GM10248 (cell line): ENCODE measurements at regions not wholly inside any gene's neighbourhood (a gene's known extent, or its start where the extent isn't known, plus 50 kb on each side); places are given as distances from the start of the nearest gene placed in this dataset.
A peak's percentile ranks its signal among the peaks of the same experiment; 100 is the strongest.

ENCODE experiments used
- CTCF ChIA-PET: fragments of 300-600 bp; sonication (Branson Sonifier 250); formaldehyde crosslinking; extraction: SDS; loops from one replicate; lab custom pipeline; 2021; ENCODE audit warnings: antibody characterized with exemption; lab: Yijun Ruan, JAX
- POLR2A ChIA-PET: fragments of 350-650 bp; sonication (Branson Sonifier 250); formaldehyde crosslinking; extraction: SDS; loops from one replicate; lab custom pipeline; 2020; ENCODE audit warnings: antibody characterized with exemption; lab: Yijun Ruan, JAX
- DNase-seq: peaks from one replicate; pipeline ENCODE4 v3.0.0; 2012; ENCODE audit errors: extremely low spot score
- TF ChIP-seq, protein P1 (sequence below): IDR thresholded peaks from 2 replicates; pipeline ENCODE4 v1.5.1; 2012; ENCODE audit warnings: mild to moderate bottlenecking, low read depth; ENCODE audit errors: extremely low read depth, missing control alignments, control extremely low read depth

DNA sequence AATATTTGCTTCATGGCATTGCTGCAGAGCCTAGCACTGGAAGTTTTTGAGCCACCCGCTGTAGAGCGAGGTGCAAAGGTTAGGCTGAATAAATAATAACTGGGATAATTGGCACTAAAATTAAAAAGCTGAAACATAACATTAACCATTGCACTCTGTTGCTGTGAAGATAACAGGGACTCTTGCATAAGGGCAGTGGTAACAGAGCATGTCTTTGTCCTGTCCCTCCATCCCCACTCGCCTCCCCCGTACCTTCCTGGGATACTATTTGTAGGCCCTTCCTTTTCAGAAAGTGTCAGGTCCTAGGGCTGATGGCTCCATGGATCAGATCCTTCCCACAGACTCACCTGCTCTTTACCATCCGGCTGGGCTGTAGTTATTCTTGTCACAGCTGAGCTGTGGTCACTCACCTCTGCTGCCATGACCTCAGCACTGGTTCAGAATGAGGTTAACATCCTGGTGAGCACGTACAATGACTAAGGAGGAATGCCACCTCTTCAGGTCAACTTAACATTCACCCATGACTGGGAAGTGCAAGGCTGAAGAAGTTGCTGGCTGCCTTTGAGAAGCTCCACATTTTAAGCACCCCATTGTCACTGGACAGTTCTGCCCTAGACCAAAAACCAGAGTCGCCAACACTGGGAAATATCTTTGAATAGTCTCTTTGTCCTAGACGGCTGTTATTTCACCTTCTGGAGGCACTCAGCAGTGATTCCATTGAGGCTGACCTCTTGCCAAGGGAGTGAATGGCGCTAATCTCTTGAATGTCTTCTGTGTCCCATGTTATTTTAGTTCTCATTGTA is 103.2 kb upstream of the KIRREL3 start:
- ChIA-PET CTCF (no interaction called here), POLR2A (no interaction called here)
- TF ChIP-seq, protein P1, sequence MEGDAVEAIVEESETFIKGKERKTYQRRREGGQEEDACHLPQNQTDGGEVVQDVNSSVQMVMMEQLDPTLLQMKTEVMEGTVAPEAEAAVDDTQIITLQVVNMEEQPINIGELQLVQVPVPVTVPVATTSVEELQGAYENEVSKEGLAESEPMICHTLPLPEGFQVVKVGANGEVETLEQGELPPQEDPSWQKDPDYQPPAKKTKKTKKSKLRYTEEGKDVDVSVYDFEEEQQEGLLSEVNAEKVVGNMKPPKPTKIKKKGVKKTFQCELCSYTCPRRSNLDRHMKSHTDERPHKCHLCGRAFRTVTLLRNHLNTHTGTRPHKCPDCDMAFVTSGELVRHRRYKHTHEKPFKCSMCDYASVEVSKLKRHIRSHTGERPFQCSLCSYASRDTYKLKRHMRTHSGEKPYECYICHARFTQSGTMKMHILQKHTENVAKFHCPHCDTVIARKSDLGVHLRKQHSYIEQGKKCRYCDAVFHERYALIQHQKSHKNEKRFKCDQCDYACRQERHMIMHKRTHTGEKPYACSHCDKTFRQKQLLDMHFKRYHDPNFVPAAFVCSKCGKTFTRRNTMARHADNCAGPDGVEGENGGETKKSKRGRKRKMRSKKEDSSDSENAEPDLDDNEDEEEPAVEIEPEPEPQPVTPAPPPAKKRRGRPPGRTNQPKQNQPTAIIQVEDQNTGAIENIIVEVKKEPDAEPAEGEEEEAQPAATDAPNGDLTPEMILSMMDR: no peak
- no peak for DNase-seq

DNA sequence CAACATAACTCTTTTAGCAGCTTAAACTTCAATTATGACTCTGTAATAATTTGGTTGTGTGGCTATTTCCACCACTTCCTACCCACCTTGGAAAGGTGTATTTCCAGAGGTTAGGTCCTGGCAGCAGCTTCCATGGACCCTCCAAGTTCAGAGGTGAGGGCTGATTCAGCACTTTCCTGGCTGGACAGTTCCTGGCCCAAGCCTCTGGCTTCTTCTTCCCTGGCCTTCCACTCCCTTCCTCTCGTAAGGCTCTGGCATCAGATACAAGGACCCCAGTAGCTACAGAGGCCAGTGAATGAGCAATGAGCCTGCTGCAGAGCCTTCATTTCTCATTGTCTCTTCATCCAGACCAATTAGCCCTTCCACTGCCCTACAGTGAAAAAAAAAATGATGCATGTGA is 98.1 kb upstream of the KIRREL3 start:
- DNase-seq: no peak
- TF ChIP-seq, protein P1: no peak
- POLR2A ChIA-PET: no interaction called here
- CTCF ChIA-PET: interaction anchor here (1.2 kb wide), 1 partner anchor 9 kb away, joined by 3 read pairs; no protein-coding TSS in a partner anchor

DNA sequence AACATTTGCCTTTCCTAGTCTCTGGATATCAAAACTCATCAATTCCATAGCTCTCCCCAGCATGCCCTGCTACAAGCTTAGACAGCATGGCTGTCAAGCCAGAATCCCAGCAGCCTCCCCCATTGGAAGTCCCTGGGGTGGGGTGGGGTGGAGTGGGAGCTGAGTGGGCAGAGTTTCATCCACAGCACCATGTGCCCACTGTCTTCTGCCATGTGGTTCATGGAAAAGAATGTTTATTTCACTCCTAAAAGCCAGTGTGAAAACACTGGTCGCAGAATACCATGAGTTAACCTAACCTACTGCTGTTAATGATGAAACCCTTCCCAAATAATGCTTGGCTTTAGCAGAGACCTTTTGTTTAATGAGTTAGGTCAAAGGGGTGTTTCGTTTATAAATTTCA is 80.2 kb upstream of the KIRREL3 start:
- ChIA-PET CTCF (no interaction called here), POLR2A (no interaction called here)
- TF ChIP-seq, protein P1: no peak
- DNase-seq: no peak

DNA sequence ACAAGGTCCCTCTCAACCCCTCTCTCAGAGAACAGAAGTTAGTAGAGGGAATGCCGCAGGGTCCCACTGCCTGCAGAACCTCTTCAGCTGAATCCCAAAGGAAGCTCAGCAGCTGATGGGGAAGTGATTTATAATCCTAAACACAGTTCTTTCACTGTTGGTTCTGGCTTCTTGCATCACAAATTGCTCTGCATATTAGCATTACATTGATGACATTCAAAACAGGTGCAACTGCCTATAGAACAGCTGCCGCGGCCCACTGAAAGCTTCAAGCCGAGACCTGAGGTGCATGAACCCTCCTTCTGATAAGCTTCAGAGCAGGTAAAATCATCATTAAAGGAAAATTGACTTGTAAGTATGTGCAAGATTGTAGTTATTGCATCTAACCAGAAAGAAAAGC is 75.2 kb upstream of the KIRREL3 start:
- POLR2A ChIA-PET: no interaction called here
- TF ChIP-seq, protein P1: no peak
- CTCF ChIA-PET: no interaction called here
- DNase-seq: no peak

DNA sequence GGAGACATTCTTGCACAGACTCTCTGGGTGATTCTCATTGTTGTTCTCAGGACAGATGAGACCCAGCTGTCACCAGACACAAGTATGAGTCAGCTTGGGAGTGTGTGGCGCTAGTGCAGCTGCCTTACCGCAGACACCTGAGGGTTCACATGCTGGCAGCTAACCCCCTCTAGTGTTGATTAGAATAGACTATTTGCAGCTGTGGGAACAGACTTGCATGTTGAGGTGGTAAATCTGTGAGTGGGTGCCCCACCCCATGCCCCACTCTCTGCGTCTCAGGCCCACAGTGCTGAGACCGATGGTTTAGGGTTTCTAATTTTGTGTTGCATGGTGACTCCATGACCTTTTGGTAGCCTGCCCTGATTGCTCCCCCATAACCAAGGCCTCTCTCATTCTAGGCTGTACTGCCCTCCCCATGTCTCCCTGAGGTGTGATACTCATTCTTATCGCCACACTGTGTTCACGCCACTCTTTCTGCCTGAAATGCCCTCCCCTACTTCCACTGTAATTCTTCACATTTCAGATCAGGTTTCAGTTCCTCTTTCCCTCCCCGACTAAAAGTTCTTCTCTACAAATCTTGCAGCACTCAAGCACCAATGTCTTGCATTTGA is 73.7 kb upstream of the KIRREL3 start:
- ChIA-PET POLR2A (no interaction called here), CTCF (interaction anchor here (0.7 to 1.4 kb wide), 3 partner anchors 9 to 356 kb away, joined by 3 to 5 read pairs (median 3); no protein-coding TSS in a partner anchor)
- DNase-seq: peak; percentile 66
- TF ChIP-seq, protein P1: peak; percentile 6

DNA sequence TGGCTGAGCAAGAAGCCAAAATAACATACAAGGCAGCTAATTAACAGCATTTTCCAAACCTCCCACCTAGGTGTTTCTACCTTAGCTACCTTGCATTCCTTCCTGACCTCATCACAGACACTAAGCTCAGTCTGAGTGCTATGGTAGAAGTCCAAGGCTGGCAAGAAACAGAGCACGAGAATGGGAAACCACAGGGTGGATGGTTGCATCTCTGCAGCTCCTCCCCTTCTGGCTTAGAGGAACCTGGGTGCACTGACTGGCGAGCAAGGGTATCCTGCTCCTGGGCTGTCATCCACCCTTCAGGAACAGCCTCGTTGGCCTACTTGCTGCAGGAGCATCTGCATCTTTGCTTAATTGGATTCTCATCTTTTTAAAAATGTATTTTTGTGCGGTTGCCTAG is 73.1 kb upstream of the KIRREL3 start:
- ChIA-PET POLR2A (no interaction called here), CTCF (interaction anchor here (0.7 kb wide), 1 partner anchor 355 kb away, joined by 3 read pairs; no protein-coding TSS in a partner anchor)
- TF ChIP-seq, protein P1: no peak
- no peak for DNase-seq
